Neuronal stem cell (in vitro differentiated cells): ENCODE measurements at regions not wholly inside any gene's neighbourhood (a gene's known extent, or its start where the extent isn't known, plus 50 kb on each side); places are given as distances from the start of the nearest gene placed in this dataset.

Experiments used
- DNase-seq: peaks from one replicate; pipeline ENCODE4 v3.0.0-alpha.2; 2013; ENCODE audit warnings: low spot score
- H2AFZ ChIP-seq: one replicate; pipeline ENCODE4 v1.6.1; 2013; ENCODE audit warnings: mild to moderate bottlenecking, low read length, inconsistent platforms
- H2AK5ac ChIP-seq: 2 replicates; pipeline ENCODE4 v1.6.1; 2013; ENCODE audit warnings: low read depth, mild to moderate bottlenecking, inconsistent platforms, low read length, moderate library complexity, mixed read lengths
- H2BK120ac ChIP-seq: 2 replicates; pipeline ENCODE4 v1.6.1; 2013; ENCODE audit warnings: low read depth, mild to moderate bottlenecking, inconsistent platforms, low read length, moderate library complexity, mixed read lengths
- H2BK12ac ChIP-seq: one replicate; pipeline ENCODE4 v1.6.1; 2013; ENCODE audit warnings: low read length, inconsistent platforms
- H2BK15ac ChIP-seq: 2 replicates; pipeline ENCODE4 v1.6.1; 2013; ENCODE audit warnings: mild to moderate bottlenecking, low read length, inconsistent platforms, mixed read lengths
- H2BK5ac ChIP-seq: one replicate; pipeline ENCODE4 v1.6.1; 2013; ENCODE audit warnings: inconsistent platforms, mild to moderate bottlenecking, low read length, moderate library complexity
- H3K14ac ChIP-seq: one replicate; pipeline ENCODE4 v1.6.1; 2013; ENCODE audit warnings: low read length, inconsistent platforms
- H3K18ac ChIP-seq: 2 replicates; pipeline ENCODE4 v1.6.1; 2013; ENCODE audit warnings: low read length, inconsistent platforms
- H3K23ac ChIP-seq: 2 replicates; pipeline ENCODE4 v1.6.1; 2013; ENCODE audit warnings: low read depth, mild to moderate bottlenecking, mixed read lengths, low read length, inconsistent platforms; ENCODE audit not compliant: poor library complexity
- H3K27ac ChIP-seq: replicated peaks from 3 replicates; pipeline ENCODE4 v1.5.1; 2013; ENCODE audit warnings: low read length, inconsistent platforms
- H3K27me3 ChIP-seq, 3 experiments: 2 replicates each; pipeline ENCODE4 v1.6.1; 2013; ENCODE audit warnings: low read length in 3 of 3, mild to moderate bottlenecking in 2 of 3, inconsistent platforms in 1 of 3, low read depth in 1 of 3, mixed read lengths in 1 of 3, moderate library complexity in 1 of 3; ENCODE audit not compliant: control insufficient read depth in 3 of 3, insufficient read depth in 3 of 3
- H3K36me3 ChIP-seq, 2 donors: replicated peaks in 1 of 2; 2 replicates each; pipeline ENCODE4 v1.6.1; 2013; ENCODE audit warnings: low read length in 2 of 2; ENCODE audit not compliant: control insufficient read depth in 2 of 2, insufficient read depth in 2 of 2
- H3K4ac ChIP-seq: 2 replicates; pipeline ENCODE4 v1.6.1; 2013; ENCODE audit warnings: inconsistent platforms, mild to moderate bottlenecking, low read length, moderate library complexity
- H3K4me1 ChIP-seq, 2 donors: 1 replicate in 1 of 2; 2 replicates in 1 of 2; pipeline ENCODE4 v1.6.1; 2013; ENCODE audit warnings: low read length in 2 of 2, low read depth in 1 of 2; ENCODE audit not compliant: control insufficient read depth in 2 of 2, insufficient read depth in 1 of 2
- H3K4me2 ChIP-seq: one replicate; pipeline ENCODE4 v1.6.1; 2013; ENCODE audit warnings: mild to moderate bottlenecking, low read length, inconsistent platforms; ENCODE audit not compliant: insufficient read depth, poor library complexity, severe bottlenecking
- H3K4me3 ChIP-seq, 2 donors: 2 replicates each; pipeline ENCODE4 v1.5.1; 2013; ENCODE audit warnings: low read length in 2 of 2, mild to moderate bottlenecking in 2 of 2, inconsistent platforms in 1 of 2, moderate library complexity in 1 of 2
- H3K79me1 ChIP-seq: one replicate; pipeline ENCODE4 v1.6.1; 2013; ENCODE audit warnings: low read depth, mild to moderate bottlenecking, inconsistent platforms, low read length, moderate library complexity
- H3K9ac ChIP-seq: one replicate; pipeline ENCODE4 v1.6.1; 2013; ENCODE audit warnings: mild to moderate bottlenecking, low read depth, low read length, inconsistent platforms; ENCODE audit not compliant: poor library complexity
- H3K9me3 ChIP-seq, 2 donors: replicated peaks in 1 of 2; 2 replicates each; pipeline versions ENCODE3 to v1.6.1; 2013; ENCODE audit warnings: low read length in 2 of 2, mild to moderate bottlenecking in 2 of 2, inconsistent platforms in 1 of 2, low read depth in 1 of 2, mixed read lengths in 1 of 2, moderate library complexity in 1 of 2; ENCODE audit not compliant: control insufficient read depth in 2 of 2, insufficient read depth in 1 of 2
- H4K8ac ChIP-seq: one replicate; pipeline ENCODE4 v1.6.1; 2013; ENCODE audit warnings: low read depth, mild to moderate bottlenecking, inconsistent platforms, low read length, moderate library complexity
- H4K91ac ChIP-seq: one replicate; pipeline ENCODE4 v1.6.1; 2013; ENCODE audit warnings: low read length, low read depth, mild to moderate bottlenecking, inconsistent platforms; ENCODE audit not compliant: poor library complexity
- WGBS, 2 donors: extraction: QIAGEN DNeasy Blood & Tissue Kit; methylation state at CpG; one replicate each; pipeline ENCODE4 v1.1.7; 2013; ENCODE audit warnings: missing lambda C conversion rate in 2 of 2, mixed read lengths in 1 of 2; ENCODE audit not compliant: insufficient read length in 2 of 2, insufficient replicate concordance in 1 of 2; ENCODE audit errors: extremely low coverage in 2 of 2; 5-methylcytosine and 5-hydroxymethylcytosine counted together

- no peak for DNase-seq
- H2BK15ac ChIP-seq, result no peak overlapping the region
- no peak overlapping the region for H3K4me3 ChIP-seq
- H3K4me1 ChIP-seq, result peaks cover 6 to 9% of the 10 kb centered on the region in 2 donors
- H2BK120ac ChIP-seq, result no peak overlapping the region
- H3K27me3 ChIP-seq, result no peaks in the 10 kb centered on the region
- peak overlapping the region; percentile 72 for H2AFZ ChIP-seq
- H3K9me3 ChIP-seq, result peaks cover 0 to 15% of the 10 kb centered on the region in 2 donors
- no peak overlapping the region for H2AK5ac ChIP-seq
- H3K36me3 ChIP-seq, result no peaks in the 10 kb centered on the region
- no peak overlapping the region for H3K18ac ChIP-seq
- no peak overlapping the region for H4K8ac ChIP-seq
- no peak overlapping the region for H3K14ac ChIP-seq
- H4K91ac ChIP-seq, result no peak overlapping the region
- no peak overlapping the region for H3K23ac ChIP-seq
- H2BK5ac ChIP-seq, result no peak overlapping the region
- H3K4ac ChIP-seq, result no peak overlapping the region
- no peak overlapping the region for H2BK12ac ChIP-seq
- H3K9ac ChIP-seq, result no peak overlapping the region
- H3K79me1 ChIP-seq, result no peaks in the 10 kb centered on the region
- H3K27ac ChIP-seq, result no peak overlapping the region
- no peak overlapping the region for H3K4me2 ChIP-seq
- WGBS, 2 donors, result no CpG with 5 or more reads among the region's 5 CpGs
Measured at GRCh38 chr12:97386133-97386581, 76.4 kb upstream of the RMST start.

GRCh38 chr12:97387844-97388243, 74.8 kb upstream of the RMST start:
- H3K23ac ChIP-seq, result no peak overlapping the region
- no peak overlapping the region for H4K91ac ChIP-seq
- H3K9ac ChIP-seq, result no peak overlapping the region
- H3K27me3 ChIP-seq, result no peaks in the 10 kb centered on the region
- H3K36me3 ChIP-seq, result no peaks in the 10 kb centered on the region
- no peak overlapping the region for H3K14ac ChIP-seq
- H3K4me3 ChIP-seq, result no peak overlapping the region
- peaks cover 0 to 13% of the 10 kb centered on the region in 2 donors for H3K9me3 ChIP-seq
- no peak overlapping the region for H2BK15ac ChIP-seq
- no peak overlapping the region for H2BK12ac ChIP-seq
- no peak overlapping the region for H3K4me2 ChIP-seq
- H4K8ac ChIP-seq, result no peak overlapping the region
- no peak for DNase-seq
- H3K79me1 ChIP-seq, result no peaks in the 10 kb centered on the region
- no peak overlapping the region for H2AFZ ChIP-seq
- H2BK5ac ChIP-seq, result no peak overlapping the region
- H3K18ac ChIP-seq, result no peak overlapping the region
- no peak overlapping the region for H2BK120ac ChIP-seq
- H2AK5ac ChIP-seq, result no peak overlapping the region
- WGBS, 2 donors, result no CpG with 5 or more reads among the region's 2 CpGs
- H3K4ac ChIP-seq, result no peak overlapping the region
- H3K27ac ChIP-seq, result no peak overlapping the region
- peaks cover 6 to 9% of the 10 kb centered on the region in 2 donors for H3K4me1 ChIP-seq

- no peak overlapping the region for H3K23ac ChIP-seq
- peak overlapping the region; percentile 34 for H3K18ac ChIP-seq
- no peak overlapping the region for H4K8ac ChIP-seq
- H3K27ac ChIP-seq, result no peak overlapping the region
- H3K4me2 ChIP-seq, result no peak overlapping the region
- peak overlapping the region; percentile 47 for H2AFZ ChIP-seq
- no peaks in the 10 kb centered on the region for H3K27me3 ChIP-seq
- H4K91ac ChIP-seq, result no peak overlapping the region
- H2BK15ac ChIP-seq, result peak overlapping the region; percentile 17
- H3K36me3 ChIP-seq, result peaks cover 0 to 1% of the 10 kb centered on the region in 2 donors
- H3K79me1 ChIP-seq, result no peaks in the 10 kb centered on the region
- no peak overlapping the region for H3K14ac ChIP-seq
- no peak for DNase-seq
- H2AK5ac ChIP-seq, result no peak overlapping the region
- no peak overlapping the region for H2BK12ac ChIP-seq
- H3K9me3 ChIP-seq, result peaks cover 4 to 5% of the 10 kb centered on the region in 2 donors
- peaks cover 6 to 13% of the 10 kb centered on the region in 2 donors for H3K4me1 ChIP-seq
- H2BK120ac ChIP-seq, result no peak overlapping the region
- WGBS, 2 donors, result no CpG with 5 or more reads among the region's 3 CpGs
- no peak overlapping the region for H3K9ac ChIP-seq
- no peak overlapping the region for H3K4me3 ChIP-seq
- no peak overlapping the region for H2BK5ac ChIP-seq
- H3K4ac ChIP-seq, result no peak overlapping the region
Measured at GRCh38 chr12:97394657-97395056, 67.9 kb upstream of the RMST start.

GRCh38 chr12:97397008-97397407, 65.6 kb upstream of the RMST start:
- no peak overlapping the region for H3K18ac ChIP-seq
- H3K9me3 ChIP-seq, result peaks cover 4 to 5% of the 10 kb centered on the region in 2 donors
- no peaks in the 10 kb centered on the region for H3K27me3 ChIP-seq
- H3K4me1 ChIP-seq, result peaks cover 6 to 13% of the 10 kb centered on the region in 2 donors
- no peak overlapping the region for H3K23ac ChIP-seq
- no peaks in the 10 kb centered on the region for H3K79me1 ChIP-seq
- no peak overlapping the region for H3K14ac ChIP-seq
- peak; percentile 57 for DNase-seq
- H3K4ac ChIP-seq, result no peak overlapping the region
- H2AFZ ChIP-seq, result peak overlapping the region; percentile 71
- no peak overlapping the region for H2BK12ac ChIP-seq
- H3K27ac ChIP-seq, result peak overlapping the region; percentile 92
- no CpG with 5 or more reads among the region's 4 CpGs for WGBS, 2 donors
- H4K91ac ChIP-seq, result no peak overlapping the region
- no peak overlapping the region for H2AK5ac ChIP-seq
- no peak overlapping the region for H2BK5ac ChIP-seq
- H3K4me2 ChIP-seq, result peak overlapping the region; percentile 26
- no peak overlapping the region for H3K9ac ChIP-seq
- H3K36me3 ChIP-seq, result peaks cover 0 to 1% of the 10 kb centered on the region in 2 donors
- H2BK120ac ChIP-seq, result no peak overlapping the region
- H2BK15ac ChIP-seq, result no peak overlapping the region
- no peak overlapping the region for H4K8ac ChIP-seq
- H3K4me3 ChIP-seq, result no peak overlapping the region
